Pancreas (tissue), 10 donors: ENCODE measurements at regions not wholly inside any gene's neighbourhood (a gene's known extent, or its start where the extent isn't known, plus 50 kb on each side); places are given as distances from the start of the nearest gene placed in this dataset.

Source experiments
- ATAC-seq, 4 donors: fragments of 200-7000 bp; cut with Tn5 transposase; one replicate each; pipeline versions ENCODE4 v1.8.0 to v1.9.1; 2020; ENCODE audit warnings: mild to moderate bottlenecking in 4 of 4, moderate library complexity in 4 of 4
- DNase-seq, 6 donors: peaks; one replicate each; pipeline ENCODE4 v3.0.0-alpha.2; 2020
- FAIRE-seq: peaks from 2 replicates; lab custom pipeline; 2012; peaks lifted over from hg19 to GRCh38; lab: Jason Lieb, UNC
- H3K27ac ChIP-seq, 4 donors: fragments of 200-600 bp; sonication (generic); 1 replicate in 3 of 4; 2 replicates in 1 of 4; pipeline versions ENCODE4 v1.5.0 to v1.8.0; 2020
- H3K27me3 ChIP-seq, 4 donors: fragments of 200-600 bp; one replicate each; pipeline ENCODE4 v1.8.0; 2021
- H3K36me3 ChIP-seq, 3 donors: fragments of 200-600 bp; sonication (generic) in 1 of 3; one replicate each; pipeline versions ENCODE4 v1.5.0 to v1.8.0; 2020 to 2021
- H3K4me1 ChIP-seq, 3 donors: fragments of 200-600 bp; one replicate each; pipeline ENCODE4 v1.8.0; 2021
- H3K4me3 ChIP-seq, 4 donors: fragments of 200-600 bp; sonication (generic) in 2 of 4; one replicate each; pipeline versions ENCODE4 v1.5.0 to v1.8.0; 2020 to 2021
- H3K9me3 ChIP-seq, 4 donors: fragments of 200-600 bp; one replicate each; pipeline ENCODE4 v1.8.0; 2021
- WGBS, 2 donors: extraction: QIAGEN DNeasy Blood & Tissue Kit; methylation state at CpG; one replicate each; pipeline ENCODE4 v1.1.7; 2013; 5-methylcytosine and 5-hydroxymethylcytosine counted together
- intact Hi-C, 3 donors: fragments of 100-400 bp; cut with DNase I; formaldehyde crosslinking; loops; one replicate each; pipeline versions ENCODE4 v1.11.1 to v1.14.2; 2022
- TF ChIP-seq, protein P1 (sequence below), 4 donors: fragments of 200-600 bp; sonication (generic) in 3 of 4; IDR thresholded peaks; one replicate each; pipeline versions ENCODE4 v1.5.0 to v1.8.0; 2021; ENCODE audit warnings: antibody characterized with exemption in 4 of 4
- donor health status: healthy with polysubstance abuse.
- donor health status: DM: no; HTN: no; CAD: no; lungs with moderate emphysema.
- donor health status: DM: no; HTN: no; CAD: no.
- donor health status: control.
- donor health status: control.
- donor health status: Bipolar disorder and iron deficiency.
- donor health status: DM: yes; HTN: yes; CAD: no.
- donor health status: DM: no; HTN: no; CAD: no.
- donor health status: DM: no; HTN: no; CAD: no.
- donor health status: DM: yes; HTN: yes; CAD: no.

- H3K9me3 ChIP-seq, result no peaks in the 10 kb centered on the region
- WGBS, 2 donors, result 84 to 86% methylated on average over 2 of the region's 2 CpGs
- H3K27me3 ChIP-seq, result peaks cover 0 to 5% (median 0%) of the 10 kb centered on the region in 4 donors
- TF ChIP-seq, protein P1, sequence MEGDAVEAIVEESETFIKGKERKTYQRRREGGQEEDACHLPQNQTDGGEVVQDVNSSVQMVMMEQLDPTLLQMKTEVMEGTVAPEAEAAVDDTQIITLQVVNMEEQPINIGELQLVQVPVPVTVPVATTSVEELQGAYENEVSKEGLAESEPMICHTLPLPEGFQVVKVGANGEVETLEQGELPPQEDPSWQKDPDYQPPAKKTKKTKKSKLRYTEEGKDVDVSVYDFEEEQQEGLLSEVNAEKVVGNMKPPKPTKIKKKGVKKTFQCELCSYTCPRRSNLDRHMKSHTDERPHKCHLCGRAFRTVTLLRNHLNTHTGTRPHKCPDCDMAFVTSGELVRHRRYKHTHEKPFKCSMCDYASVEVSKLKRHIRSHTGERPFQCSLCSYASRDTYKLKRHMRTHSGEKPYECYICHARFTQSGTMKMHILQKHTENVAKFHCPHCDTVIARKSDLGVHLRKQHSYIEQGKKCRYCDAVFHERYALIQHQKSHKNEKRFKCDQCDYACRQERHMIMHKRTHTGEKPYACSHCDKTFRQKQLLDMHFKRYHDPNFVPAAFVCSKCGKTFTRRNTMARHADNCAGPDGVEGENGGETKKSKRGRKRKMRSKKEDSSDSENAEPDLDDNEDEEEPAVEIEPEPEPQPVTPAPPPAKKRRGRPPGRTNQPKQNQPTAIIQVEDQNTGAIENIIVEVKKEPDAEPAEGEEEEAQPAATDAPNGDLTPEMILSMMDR (IDR thresholded peaks at IDR 0.05), result no peak
- H3K27ac ChIP-seq, result no peak overlapping the region
- H3K36me3 ChIP-seq, result no peaks in the 10 kb centered on the region
- DNase-seq, result no peak
- ATAC-seq, result no peak
- no peak overlapping the region for H3K4me3 ChIP-seq
- no peak for FAIRE-seq
- no peaks in the 10 kb centered on the region for H3K4me1 ChIP-seq
- intact Hi-C loops, result no loop called here
These were observed 103.1 kb upstream of the DYNLRB2 start for GRCh38 chr16:80437707-80438106.

DNA sequence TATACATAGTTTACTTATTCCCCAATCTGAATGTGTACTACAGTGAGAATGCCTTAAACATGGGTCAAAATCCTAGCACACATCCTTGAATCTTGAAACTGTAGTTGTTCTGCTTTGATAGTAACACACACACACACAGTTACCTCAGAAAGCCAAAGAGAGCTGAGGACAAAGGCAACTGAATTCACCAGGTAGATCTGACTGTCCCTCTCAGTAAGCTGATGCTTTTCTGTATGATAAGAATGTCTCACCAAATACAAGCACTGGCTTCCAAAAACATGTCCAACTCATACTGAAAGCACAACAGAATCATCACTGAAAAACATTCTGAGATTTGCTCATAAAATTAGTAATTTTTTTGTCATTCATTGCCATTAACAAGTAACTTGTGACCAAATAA lies 104.3 kb upstream of the DYNLRB2 start:
- H3K4me1 ChIP-seq, result no peaks in the 10 kb centered on the region
- H3K27ac ChIP-seq, result no peak overlapping the region
- no peak for FAIRE-seq
- no peak overlapping the region for H3K4me3 ChIP-seq
- ATAC-seq, result no peak
- TF ChIP-seq, protein P1 (IDR thresholded peaks at IDR 0.05), result no peak
- no peaks in the 10 kb centered on the region for H3K9me3 ChIP-seq
- intact Hi-C loops, result no loop called here
- H3K36me3 ChIP-seq, result no peaks in the 10 kb centered on the region
- no peak for DNase-seq
- H3K27me3 ChIP-seq, result peaks cover 0 to 5% (median 0%) of the 10 kb centered on the region in 4 donors

- no peaks in the 10 kb centered on the region for H3K36me3 ChIP-seq
- H3K4me3 ChIP-seq, result no peak overlapping the region
- peaks cover 0 to 5% (median 0%) of the 10 kb centered on the region in 4 donors for H3K27me3 ChIP-seq
- TF ChIP-seq, protein P1 (IDR thresholded peaks at IDR 0.05), result no peak
- no peaks in the 10 kb centered on the region for H3K4me1 ChIP-seq
- no peaks in the 10 kb centered on the region for H3K9me3 ChIP-seq
- FAIRE-seq, result no peak
- no peak for ATAC-seq
- intact Hi-C loops, result no loop called here
- no peak for DNase-seq
- WGBS, 2 donors, result 51 to 71% methylated on average over 2 of the region's 2 CpGs
- H3K27ac ChIP-seq, result no peak overlapping the region
These were observed 107.2 kb upstream of the DYNLRB2 start for GRCh38 chr16:80433623-80434022.

DNA sequence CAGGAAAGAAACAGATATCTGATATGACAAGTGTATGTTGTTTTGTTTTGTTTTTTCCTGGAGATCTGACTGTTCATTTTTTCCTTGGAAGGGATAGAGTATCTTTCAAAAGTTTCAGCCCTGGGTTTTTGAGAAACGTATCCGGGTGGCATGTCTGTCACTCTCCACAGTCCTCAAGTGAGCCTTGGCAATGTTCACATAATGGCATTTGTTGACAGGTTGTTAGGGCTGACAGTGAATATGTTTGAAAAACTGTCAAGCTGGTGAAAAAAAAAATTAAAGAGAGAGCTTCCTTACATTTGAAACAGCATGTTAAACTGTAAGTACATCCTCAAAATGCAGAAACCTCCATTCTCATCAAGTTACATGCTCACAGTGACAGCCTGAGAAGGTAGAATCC lies 113.0 kb upstream of the DYNLRB2 start:
- WGBS, 2 donors, result 58 to 85% methylated on average over 2 of the region's 2 CpGs
- FAIRE-seq, result no peak
- no peaks in the 10 kb centered on the region for H3K36me3 ChIP-seq

More for the DNA sequence above, 113.0 kb upstream of the DYNLRB2 start:
- no peaks in the 10 kb centered on the region for H3K9me3 ChIP-seq
- no peaks in the 10 kb centered on the region for H3K4me1 ChIP-seq
- DNase-seq (no peak), ATAC-seq (no peak)
- peaks cover 0 to 2% (median 0%) of the 10 kb centered on the region in 4 donors for H3K27me3 ChIP-seq
- intact Hi-C loops, result no loop called here
- H3K27ac ChIP-seq, result no peak overlapping the region
- TF ChIP-seq, protein P1 (IDR thresholded peaks at IDR 0.05), result no peak
- H3K4me3 ChIP-seq, result no peak overlapping the region
